IMR-90 (cell line): ENCODE measurements at regions not wholly inside any gene's neighbourhood (a gene's known extent, or its start where the extent isn't known, plus 50 kb on each side); places are given as distances from the start of the nearest gene placed in this dataset.

ENCODE experiments used
- ATAC-seq: fragments of 200-7000 bp; cut with Tn5 transposase; 2 replicates; pipeline ENCODE4 v1.9.1; 2020; ENCODE audit warnings: low read depth, mild to moderate bottlenecking, moderate library complexity
- BruUV-seq: library from RNA; stranded (reverse); fragments of 400-500 nt; replicated peaks from 2 replicates; lab custom pipeline; 2021; lab: Mats Ljungman, UMichigan
- CTCF ChIA-PET: fragments of 300-600 bp; formaldehyde crosslinking; extraction: SDS; loops from one replicate; lab custom pipeline; 2021; ENCODE audit warnings: antibody characterized with exemption; lab: Yijun Ruan, JAX
- POLR2A ChIA-PET: fragments of 300-600 bp; sonication (Branson Sonifier 250); formaldehyde crosslinking; loops from one replicate; lab custom pipeline; 2022; ENCODE audit warnings: antibody characterized with exemption; ENCODE audit not compliant: unreplicated experiment; lab: Charles Lee
- DNase-seq: peaks from one replicate; pipeline ENCODE4 v3.0.0; 2013
- H2AFZ ChIP-seq: replicated peaks from 2 replicates; pipeline ENCODE3; 2013; ENCODE audit warnings: low read length, mild to moderate bottlenecking; ENCODE audit not compliant: poor library complexity
- H2AK5ac ChIP-seq: 2 replicates; pipeline ENCODE4 v1.6.1; 2013; ENCODE audit warnings: low read depth, low read length, inconsistent platforms
- H2AK9ac ChIP-seq: replicated peaks from 2 replicates; pipeline ENCODE3; 2013; ENCODE audit warnings: mild to moderate bottlenecking, low read depth, low read length, moderate library complexity; ENCODE audit not compliant: poor library complexity
- H2BK120ac ChIP-seq: 2 replicates; pipeline ENCODE4 v1.6.1; 2013; ENCODE audit warnings: low read depth, low read length, inconsistent platforms
- H2BK15ac ChIP-seq: 3 replicates; pipeline ENCODE4 v1.6.1; 2013; ENCODE audit warnings: low read depth, low read length, inconsistent platforms
- H2BK20ac ChIP-seq: 2 replicates; pipeline ENCODE4 v1.6.1; 2013; ENCODE audit warnings: low read depth, mild to moderate bottlenecking, inconsistent platforms, low read length, moderate library complexity
- H2BK5ac ChIP-seq: 2 replicates; pipeline ENCODE4 v1.6.1; 2013; ENCODE audit warnings: mild to moderate bottlenecking, low read depth, low read length, inconsistent platforms; ENCODE audit not compliant: poor library complexity, severe bottlenecking
- H3K14ac ChIP-seq: replicated peaks from 2 replicates; pipeline ENCODE4 v1.6.1; 2013; ENCODE audit warnings: low read depth, low read length, inconsistent platforms
- H3K18ac ChIP-seq: 2 replicates; pipeline ENCODE4 v1.6.1; 2013; ENCODE audit warnings: low read depth, low read length, control low read depth
- H3K23ac ChIP-seq: 2 replicates; pipeline ENCODE4 v1.6.1; 2013; ENCODE audit warnings: low read depth, low read length, inconsistent platforms
- H3K27ac ChIP-seq: 2 replicates; pipeline ENCODE4 v1.5.1; 2013; ENCODE audit warnings: mild to moderate bottlenecking, control low read depth, low read length; ENCODE audit not compliant: insufficient read depth
- H3K27me3 ChIP-seq: 2 replicates; pipeline ENCODE4 v1.6.1; 2013; ENCODE audit warnings: low read length; ENCODE audit not compliant: control insufficient read depth, insufficient read depth
- H3K36me3 ChIP-seq: 2 replicates; pipeline ENCODE4 v1.6.1; 2013; ENCODE audit warnings: low read length, mixed read lengths; ENCODE audit not compliant: control insufficient read depth, insufficient read depth
- H3K4ac ChIP-seq: 2 replicates; pipeline ENCODE4 v1.6.1; 2013; ENCODE audit warnings: low read depth, low read length, inconsistent platforms
- H3K4me1 ChIP-seq: 2 replicates; pipeline ENCODE4 v1.6.1; 2013; ENCODE audit warnings: low read length, mixed read lengths; ENCODE audit not compliant: control insufficient read depth, insufficient read depth
- H3K4me2 ChIP-seq: 2 replicates; pipeline ENCODE4 v1.6.1; 2013; ENCODE audit warnings: low read depth, mild to moderate bottlenecking, control low read depth, low read length, moderate library complexity
- H3K4me3 ChIP-seq: 2 replicates; pipeline ENCODE4 v1.5.1; 2013; ENCODE audit warnings: low read depth, mild to moderate bottlenecking, control low read depth, low read length, moderate library complexity; ENCODE audit not compliant: insufficient read depth
- H3K56ac ChIP-seq: 2 replicates; pipeline ENCODE4 v1.6.1; 2013; ENCODE audit warnings: low read length, inconsistent platforms; ENCODE audit not compliant: insufficient read depth; ENCODE audit errors: extremely low read depth
- H3K79me1 ChIP-seq, 2 experiments: 2 replicates each; pipeline ENCODE4 v1.6.1; 2013; ENCODE audit warnings: low read length in 2 of 2, inconsistent platforms in 1 of 2, low read depth in 1 of 2
- H3K9ac ChIP-seq: 2 replicates; pipeline ENCODE4 v1.6.1; 2013; ENCODE audit warnings: low read depth, low read length, control low read depth
- H3K9me1 ChIP-seq: 2 replicates; pipeline ENCODE4 v1.6.1; 2013; ENCODE audit warnings: low read length, inconsistent platforms; ENCODE audit not compliant: insufficient read depth
- H3K9me3 ChIP-seq: 2 replicates; pipeline ENCODE4 v1.6.1; 2013; ENCODE audit warnings: low read length; ENCODE audit not compliant: control insufficient read depth, insufficient read depth
- H4K20me1 ChIP-seq: 2 replicates; pipeline ENCODE4 v1.6.1; 2013; ENCODE audit warnings: low read length, inconsistent platforms; ENCODE audit not compliant: insufficient read depth
- H4K5ac ChIP-seq: 2 replicates; pipeline ENCODE4 v1.6.1; 2013; ENCODE audit warnings: mild to moderate bottlenecking, low read depth, low read length, control low read depth
- H4K8ac ChIP-seq, 2 experiments: 2 replicates each; pipeline ENCODE4 v1.6.1; 2013; ENCODE audit warnings: low read depth in 2 of 2, low read length in 2 of 2, control low read depth in 1 of 2, inconsistent platforms in 1 of 2
- H4K91ac ChIP-seq: 2 replicates; pipeline ENCODE4 v1.6.1; 2013; ENCODE audit warnings: low read depth, low read length, inconsistent platforms; ENCODE audit not compliant: insufficient read depth
- CEBPB ChIP-seq: IDR thresholded peaks from 2 replicates; pipeline ENCODE4 v1.6.1; 2012; ENCODE audit warnings: low read depth, low read length, improper control_type of control experiment
- CHD1 ChIP-seq: IDR thresholded peaks from 2 replicates; pipeline ENCODE4 v1.6.1; 2012; ENCODE audit warnings: low read depth, low read length, improper control_type of control experiment
- CTCF ChIP-seq: conservative IDR thresholded peaks from 2 replicates; pipeline ENCODE4 v1.5.1; 2012; ENCODE audit warnings: mild to moderate bottlenecking, low read depth, low read length, improper control_type of control experiment
- ELK1 ChIP-seq: fragments of 150-350 bp; IDR thresholded peaks from 2 replicates; pipeline ENCODE4 v1.6.1; 2016; ENCODE audit warnings: low read depth, mild to moderate bottlenecking, low read length, moderate library complexity, borderline replicate concordance
- MAFK ChIP-seq: IDR thresholded peaks from 2 replicates; pipeline ENCODE4 v1.6.1; 2012; ENCODE audit warnings: low read depth, low read length, improper control_type of control experiment
- MXI1 ChIP-seq: IDR thresholded peaks from 2 replicates; pipeline ENCODE4 v1.6.1; 2012; ENCODE audit warnings: low read depth, mild to moderate bottlenecking, low read length, moderate library complexity, borderline replicate concordance
- POLR2A ChIP-seq: IDR thresholded peaks from 2 replicates; pipeline ENCODE4 v1.6.1; 2012; ENCODE audit warnings: mild to moderate bottlenecking, low read depth, low read length
- RCOR1 ChIP-seq: IDR thresholded peaks from 2 replicates; pipeline ENCODE4 v1.6.1; 2012; ENCODE audit warnings: mild to moderate bottlenecking, low read length, improper control_type of control experiment; ENCODE audit not compliant: insufficient replicate concordance
- SMC3 ChIP-seq: fragments of 150-350 bp; IDR thresholded peaks from 2 replicates; pipeline ENCODE4 v1.6.1; 2016; ENCODE audit warnings: low read depth, mild to moderate bottlenecking, antibody characterized with exemption, low read length, moderate library complexity
- USF2 ChIP-seq: fragments of 150-350 bp; IDR thresholded peaks from 2 replicates; pipeline ENCODE4 v1.6.1; 2017; ENCODE audit warnings: mild to moderate bottlenecking, antibody characterized with exemption, low read length, low read depth
- WGBS, 2 experiments: methylation state at CpG; one replicate each; pipeline versions ENCODE4 v1.1.5 to v1.1.7; 2013; ENCODE audit warnings: missing lambda C conversion rate in 2 of 2; ENCODE audit not compliant: insufficient read length in 1 of 2; ENCODE audit errors: extremely low coverage in 2 of 2; 5-methylcytosine and 5-hydroxymethylcytosine counted together
- dilution Hi-C: fragments of 300-500 bp; cut with HindIII; formaldehyde crosslinking; loops from one replicate; pipeline ENCODE4 v1.14.3; 2018; ENCODE audit warnings: low sequenced_read_pairs; ENCODE audit not compliant: unreplicated experiment
- in situ Hi-C: fragments of 300-500 bp; cut with MboI; formaldehyde crosslinking; loops from 3 replicates; pipeline ENCODE4 v1.14.3; 2019; ENCODE audit warnings: low sequenced_read_pairs, inconsistent platforms, mixed read lengths
- intact Hi-C: fragments of 100-400 bp; cut with micrococcal nuclease; formaldehyde crosslinking; loops from 2 replicates; pipeline ENCODE4 v1.10.0; 2022

DNA sequence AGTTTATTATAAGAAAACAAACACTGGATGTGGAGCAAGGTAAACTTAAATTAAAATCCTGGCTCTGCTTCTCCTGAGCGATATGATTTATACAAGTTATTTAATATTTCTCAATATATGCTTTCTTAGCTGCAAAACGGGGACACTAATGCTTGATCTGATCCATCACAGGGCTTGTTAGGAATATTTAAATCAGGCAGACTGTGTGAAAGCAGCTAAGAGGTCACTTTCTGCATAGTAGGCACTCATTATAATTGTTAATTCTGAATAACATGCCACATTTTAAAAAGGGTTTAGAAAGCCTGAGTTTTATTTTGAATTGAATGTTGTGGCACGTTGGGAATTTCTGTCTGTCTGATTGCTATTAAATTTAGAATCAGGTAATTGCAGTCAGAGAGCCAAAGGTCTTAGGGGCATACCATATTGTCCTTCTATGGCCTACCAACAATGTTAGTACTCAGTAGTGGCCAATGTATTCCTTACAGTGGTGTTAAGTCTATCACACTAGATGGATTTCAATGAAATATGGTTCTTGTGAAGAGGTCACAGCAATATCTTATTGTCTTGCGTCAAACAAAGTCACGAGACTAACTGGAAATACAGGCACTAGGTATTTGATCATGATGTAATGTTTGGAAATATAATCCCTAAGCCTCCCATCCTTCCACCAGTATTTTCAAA is 890.0 kb upstream of the CDH8 start:
- no peaks in the 10 kb centered on the region for H3K36me3 ChIP-seq
- H3K4ac ChIP-seq, result no peak overlapping the region
- no peak for ATAC-seq
- intact Hi-C loops, result no loop called here
- peaks cover 2% of the 10 kb centered on the region for H3K9me3 ChIP-seq
- BruUV-seq, result no TSS peak
- H3K14ac ChIP-seq, result no peak overlapping the region
- no peaks in the 10 kb centered on the region for H3K27me3 ChIP-seq
- no peak overlapping the region for H3K9ac ChIP-seq
- H2BK15ac ChIP-seq, result no peak overlapping the region
- no peak overlapping the region for H4K8ac ChIP-seq
- no peak overlapping the region for H2BK120ac ChIP-seq
- in situ Hi-C loops, result no loop called here
- H3K79me1 ChIP-seq, result no peaks in the 10 kb centered on the region
- no peak overlapping the region for H2AK5ac ChIP-seq
- no peak for DNase-seq
- no peak overlapping the region for H2BK5ac ChIP-seq
- CTCF ChIA-PET, result no interaction called here
- H4K20me1 ChIP-seq, result no peaks in the 10 kb centered on the region
- POLR2A ChIA-PET, result no interaction called here
- no CpG with 5 or more reads among the region's 5 CpGs for WGBS, 2 experiments
- no peak overlapping the region for H2AK9ac ChIP-seq
- no peak overlapping the region for H2BK20ac ChIP-seq
- dilution Hi-C loops, result no loop called here
- no peaks in the 10 kb centered on the region for H3K4me1 ChIP-seq
- H3K27ac ChIP-seq, result no peak overlapping the region
- H3K23ac ChIP-seq, result no peak overlapping the region
- H4K5ac ChIP-seq, result no peak overlapping the region
- H4K91ac ChIP-seq, result no peak overlapping the region
- H3K18ac ChIP-seq, result no peak overlapping the region
- H3K56ac ChIP-seq, result no peak overlapping the region
- H3K9me1 ChIP-seq, result no peaks in the 10 kb centered on the region
- H3K4me3 ChIP-seq, result no peak overlapping the region
- H2AFZ ChIP-seq, result no peak overlapping the region
- H3K4me2 ChIP-seq, result no peak overlapping the region
- no peak for TF ChIP-seq SMC3
- TF ChIP-seq CEBPB, result no peak
- TF ChIP-seq CTCF, result no peak
- no peak for TF ChIP-seq CHD1
- TF ChIP-seq ELK1, result no peak
- no peak for TF ChIP-seq MXI1
- no peak for TF ChIP-seq USF2
- TF ChIP-seq MAFK, result no peak
- TF ChIP-seq POLR2A, result no peak
- TF ChIP-seq RCOR1, result no peak
